ENCODE measurements at regions not wholly inside any gene's neighbourhood (a gene's known extent, or its start where the extent isn't known, plus 50 kb on each side); places are given as distances from the start of the nearest gene placed in this dataset.

GRCh38 chr3:26205475-26205874, 415.6 kb downstream of the OXSM start:
- Histone ChIP-seq H3K4me1 (no peaks in the 10 kb centered on the region), H3K27ac (no peak overlapping the region), H3K9me3 (peaks cover 0 to 6% (median 0%) of the 10 kb centered on the region in 8 donors), H3K36me3 (no peaks in the 10 kb centered on the region), H3K27me3 (replicated peaks in 1 of 7) (no peaks in the 10 kb centered on the region), H3K4me3 (no peak overlapping the region)
- DNase-seq: no peak
- WGBS, 5 donors: 88 to 100% (median 92%) methylated on average over 1 of the region's 1 CpG
- no peak for TF ChIP-seq POLR2A (IDR thresholded peaks at IDR 0.05)
- intact Hi-C loops (cut with DNase I; ENCODE audit: low total_unique reads): no loop called here

- WGBS, 5 donors: 81 to 88% (median 83%) methylated on average over 4 of the region's 4 CpGs
- no peak for DNase-seq
- TF ChIP-seq CTCF (IDR thresholded peaks at IDR 0.05 in 8 of 11, conservative IDR thresholded peaks at IDR 0.05 in 3 of 11) (no peak), POLR2AphosphoS5 (IDR thresholded peaks at IDR 0.05) (no peak), POLR2A (IDR thresholded peaks at IDR 0.05) (no peak)
Measured at GRCh38 chr3:26208201-26208600, 414.4 kb upstream of the LRRC3B start.

GRCh38 chr3:26229801-26230200, 392.8 kb upstream of the LRRC3B start:
- 69 to 81% (median 73%) methylated on average over 2 of the region's 2 CpGs for WGBS, 5 donors

More at GRCh38 chr3:26208201-26208600, 414.4 kb upstream of the LRRC3B start:
- Histone ChIP-seq H3K4me3 (no peak overlapping the region), H3K9me3 (peaks cover 0 to 21% (median 8%) of the 10 kb centered on the region in 8 donors), H3K27ac (no peak overlapping the region), H3K27me3 (replicated peaks in 1 of 7) (no peaks in the 10 kb centered on the region), H3K36me3 (no peaks in the 10 kb centered on the region), H3K4me1 (no peaks in the 10 kb centered on the region)
- intact Hi-C loops (cut with DNase I; ENCODE audit: low total_unique reads): no loop called here

GRCh38 chr3:26233374-26233773, 389.2 kb upstream of the LRRC3B start:
- TF ChIP-seq POLR2AphosphoS5 (IDR thresholded peaks at IDR 0.05) (no peak), POLR2A (IDR thresholded peaks at IDR 0.05) (no peak), CTCF (IDR thresholded peaks at IDR 0.05 in 8 of 11, conservative IDR thresholded peaks at IDR 0.05 in 3 of 11) (no peak)
- DNase-seq: no peak
- WGBS, 5 donors: 78 to 93% (median 80%) methylated on average over 4 of the region's 4 CpGs

More at GRCh38 chr3:26229801-26230200, 392.8 kb upstream of the LRRC3B start:
- Histone ChIP-seq H3K4me1 (no peaks in the 10 kb centered on the region), H3K36me3 (no peaks in the 10 kb centered on the region), H3K27me3 (replicated peaks in 1 of 7) (no peaks in the 10 kb centered on the region), H3K9me3 (peaks cover 0 to 3% (median 0%) of the 10 kb centered on the region in 8 donors), H3K27ac (no peak overlapping the region), H3K4me3 (no peak overlapping the region)
- no peak for TF ChIP-seq POLR2A (IDR thresholded peaks at IDR 0.05)
- TF ChIP-seq POLR2AphosphoS5 (IDR thresholded peaks at IDR 0.05): no peak
- TF ChIP-seq CTCF (IDR thresholded peaks at IDR 0.05 in 8 of 11, conservative IDR thresholded peaks at IDR 0.05 in 3 of 11): no peak
- intact Hi-C loops (cut with DNase I; ENCODE audit: low total_unique reads): no loop called here
- DNase-seq: no peak

GRCh38 chr3:26236531-26236930, 386.0 kb upstream of the LRRC3B start:
- no peak overlapping the region for H3K4me3 ChIP-seq
- TF ChIP-seq CTCF (IDR thresholded peaks at IDR 0.05 in 8 of 11, conservative IDR thresholded peaks at IDR 0.05 in 3 of 11) (no peak), POLR2AphosphoS5 (IDR thresholded peaks at IDR 0.05) (no peak), POLR2A (IDR thresholded peaks at IDR 0.05) (no peak)
- WGBS, 5 donors: 25 to 31% (median 29%) methylated on average over 2 of the region's 2 CpGs
- H3K4me1 ChIP-seq: no peaks in the 10 kb centered on the region
- H3K27me3 ChIP-seq (replicated peaks in 1 of 7): no peaks in the 10 kb centered on the region
- DNase-seq: no peak
- H3K27ac ChIP-seq: no peak overlapping the region
- peaks cover 0 to 16% (median 0%) of the 10 kb centered on the region in 8 donors for H3K9me3 ChIP-seq
- intact Hi-C loops (cut with DNase I; ENCODE audit: low total_unique reads): no loop called here
- H3K36me3 ChIP-seq: no peaks in the 10 kb centered on the region

More at GRCh38 chr3:26233374-26233773, 389.2 kb upstream of the LRRC3B start:
- Histone ChIP-seq H3K27me3 (replicated peaks in 1 of 7) (no peaks in the 10 kb centered on the region), H3K27ac (no peak overlapping the region), H3K4me3 (no peak overlapping the region), H3K36me3 (no peaks in the 10 kb centered on the region), H3K9me3 (peaks cover 0 to 11% (median 0%) of the 10 kb centered on the region in 8 donors), H3K4me1 (no peaks in the 10 kb centered on the region)
- intact Hi-C loops (cut with DNase I; ENCODE audit: low total_unique reads): no loop called here

Measured in spleen (tissue), 11 donors.